D721Med (cell line): ENCODE measurements at regions not wholly inside any gene's neighbourhood (a gene's known extent, or its start where the extent isn't known, plus 50 kb on each side); places are given as distances from the start of the nearest gene placed in this dataset.

ENCODE experiments used
- DNase-seq: peaks from one replicate; pipeline ENCODE4 v3.0.0; 2011; ENCODE audit warnings: low spot score; ENCODE audit not compliant: insufficient read length
- FAIRE-seq: peaks from 2 replicates; lab custom pipeline; 2011; peaks lifted over from hg19 to GRCh38; lab: Jason Lieb, UNC
- TF ChIP-seq, protein P1 (sequence below): IDR thresholded peaks from 2 replicates; pipeline ENCODE4 v1.5.1; 2012; ENCODE audit warnings: mild to moderate bottlenecking, control low read depth; ENCODE audit not compliant: insufficient read depth; ENCODE audit errors: missing control alignments

DNA sequence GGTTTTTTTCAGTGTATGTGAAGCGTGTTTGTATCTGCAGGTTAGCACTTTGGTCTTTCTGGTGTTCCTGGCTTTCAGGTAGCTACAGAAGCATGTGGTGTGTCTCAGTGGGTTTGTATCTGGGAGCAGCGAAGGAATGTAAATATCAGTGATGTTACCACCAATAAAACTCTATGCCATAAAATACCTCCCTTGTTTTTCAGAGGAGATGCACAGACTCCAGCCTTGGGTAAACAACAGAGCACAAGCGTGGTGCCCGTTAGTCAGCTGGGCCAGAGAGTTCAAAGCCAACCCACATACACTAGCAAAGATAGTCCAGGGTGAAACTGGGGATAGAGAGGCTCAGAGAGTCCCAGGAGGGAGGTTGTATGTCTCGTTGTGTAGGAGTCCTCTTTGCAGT is 393.8 kb downstream of the SMOC2 start:
- DNase-seq: no peak

DNA sequence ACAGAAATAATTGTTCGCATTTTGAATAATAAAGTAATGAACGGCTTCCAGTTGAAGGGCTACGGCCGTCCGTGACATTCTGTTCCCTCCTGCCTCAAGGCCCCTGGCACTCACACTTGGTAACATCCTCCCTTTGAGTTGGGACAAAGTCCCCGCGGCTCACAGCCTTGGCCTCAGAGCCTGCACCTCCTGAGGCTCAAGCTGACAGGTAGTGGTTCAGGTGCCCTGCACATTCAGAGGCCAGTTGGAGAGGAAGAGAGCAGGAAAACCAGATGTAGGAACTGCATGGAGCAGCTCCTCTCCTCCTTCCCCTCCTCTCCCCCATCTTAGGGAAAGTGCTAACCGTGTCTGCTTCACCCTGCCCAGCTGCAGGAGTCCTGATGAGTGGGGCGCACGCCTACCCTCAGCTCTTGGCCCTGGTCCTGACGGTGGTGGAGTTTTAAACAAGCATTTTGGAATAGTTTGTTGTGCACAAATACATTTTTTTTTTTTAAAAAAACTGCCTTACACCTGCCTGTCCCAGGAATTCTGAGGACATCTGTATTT is 393.1 kb downstream of the SMOC2 start:
- TF ChIP-seq, protein P1, sequence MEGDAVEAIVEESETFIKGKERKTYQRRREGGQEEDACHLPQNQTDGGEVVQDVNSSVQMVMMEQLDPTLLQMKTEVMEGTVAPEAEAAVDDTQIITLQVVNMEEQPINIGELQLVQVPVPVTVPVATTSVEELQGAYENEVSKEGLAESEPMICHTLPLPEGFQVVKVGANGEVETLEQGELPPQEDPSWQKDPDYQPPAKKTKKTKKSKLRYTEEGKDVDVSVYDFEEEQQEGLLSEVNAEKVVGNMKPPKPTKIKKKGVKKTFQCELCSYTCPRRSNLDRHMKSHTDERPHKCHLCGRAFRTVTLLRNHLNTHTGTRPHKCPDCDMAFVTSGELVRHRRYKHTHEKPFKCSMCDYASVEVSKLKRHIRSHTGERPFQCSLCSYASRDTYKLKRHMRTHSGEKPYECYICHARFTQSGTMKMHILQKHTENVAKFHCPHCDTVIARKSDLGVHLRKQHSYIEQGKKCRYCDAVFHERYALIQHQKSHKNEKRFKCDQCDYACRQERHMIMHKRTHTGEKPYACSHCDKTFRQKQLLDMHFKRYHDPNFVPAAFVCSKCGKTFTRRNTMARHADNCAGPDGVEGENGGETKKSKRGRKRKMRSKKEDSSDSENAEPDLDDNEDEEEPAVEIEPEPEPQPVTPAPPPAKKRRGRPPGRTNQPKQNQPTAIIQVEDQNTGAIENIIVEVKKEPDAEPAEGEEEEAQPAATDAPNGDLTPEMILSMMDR: no peak
- FAIRE-seq: no peak

More for the DNA sequence above, 393.8 kb downstream of the SMOC2 start:
- no peak for FAIRE-seq
- TF ChIP-seq, protein P1: no peak

GRCh38 chr6:168828800-168829199 is 387.8 kb downstream of the SMOC2 start:
- DNase-seq (no peak), FAIRE-seq (no peak)
- TF ChIP-seq, protein P1: no peak

More for the DNA sequence above, 393.1 kb downstream of the SMOC2 start:
- no peak for DNase-seq

DNA sequence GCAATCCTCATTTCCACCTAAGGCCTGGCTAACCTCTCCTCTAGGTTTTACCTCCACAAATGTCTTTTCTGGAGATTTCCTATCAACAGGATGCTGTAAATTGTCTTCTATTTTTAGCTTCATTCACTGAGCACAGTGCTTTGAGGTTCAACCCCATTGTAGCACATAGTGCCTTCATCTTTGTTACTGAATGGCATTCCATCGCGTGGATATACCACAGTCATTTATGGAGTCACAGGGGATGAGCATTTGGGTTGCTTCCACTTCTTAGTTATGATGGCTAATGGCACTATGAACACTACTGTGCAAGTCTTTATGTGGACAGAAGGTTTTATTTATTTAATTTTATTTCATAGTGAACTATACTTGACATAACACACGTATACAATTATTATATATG is 387.1 kb downstream of the SMOC2 start:
- TF ChIP-seq, protein P1: no peak
- DNase-seq (no peak), FAIRE-seq (no peak)

GRCh38 chr6:168827586-168827871 is 386.5 kb downstream of the SMOC2 start:
- DNase-seq: no peak
- TF ChIP-seq, protein P1: no peak
- no peak for FAIRE-seq

DNA sequence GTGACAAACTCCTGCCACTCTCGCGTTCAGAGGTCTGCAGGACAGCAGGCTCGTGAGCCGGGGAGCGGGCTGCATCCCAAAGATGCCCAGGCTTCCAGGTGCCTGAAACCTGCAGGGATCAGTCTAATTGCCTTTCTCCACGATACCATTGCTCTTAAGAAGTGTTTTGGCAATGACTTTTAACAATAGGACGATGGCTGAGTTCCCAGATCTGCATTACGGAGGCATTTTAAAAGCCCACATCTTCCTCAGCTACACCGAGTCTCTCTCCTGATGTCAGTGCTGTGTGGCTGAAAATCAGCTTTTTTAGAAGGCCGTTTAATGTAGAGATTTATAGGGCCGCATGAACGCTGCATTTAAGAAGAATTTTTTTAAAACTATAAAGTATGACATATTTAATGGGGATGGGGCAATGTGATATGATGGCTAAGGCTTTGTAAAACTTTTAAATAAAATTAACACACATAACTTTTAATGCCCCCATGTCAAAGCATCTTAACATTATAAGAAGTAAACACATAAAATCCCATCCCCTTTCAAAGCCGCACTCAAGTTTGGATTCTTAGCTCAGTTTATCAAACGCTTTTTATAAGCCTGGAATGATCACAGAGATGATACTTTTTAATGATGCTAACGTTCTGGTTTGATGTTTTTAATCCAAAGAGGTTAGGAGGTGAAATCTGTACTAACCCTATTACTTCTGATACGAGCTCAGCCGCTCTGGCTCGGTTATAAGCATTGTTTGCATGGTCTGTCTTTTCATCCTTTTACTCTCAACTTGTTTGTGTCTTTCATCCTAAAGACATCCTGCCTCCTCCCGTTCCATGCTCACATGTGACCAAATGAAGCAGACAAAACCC is 386.0 kb downstream of the SMOC2 start:
- no peak for FAIRE-seq

More for the DNA sequence above, 386.0 kb downstream of the SMOC2 start:
- TF ChIP-seq, protein P1: no peak
- no peak for DNase-seq
